ENCODE measurements at regions not wholly inside any gene's neighbourhood (a gene's known extent, or its start where the extent isn't known, plus 50 kb on each side); places are given as distances from the start of the nearest gene placed in this dataset.

DNA sequence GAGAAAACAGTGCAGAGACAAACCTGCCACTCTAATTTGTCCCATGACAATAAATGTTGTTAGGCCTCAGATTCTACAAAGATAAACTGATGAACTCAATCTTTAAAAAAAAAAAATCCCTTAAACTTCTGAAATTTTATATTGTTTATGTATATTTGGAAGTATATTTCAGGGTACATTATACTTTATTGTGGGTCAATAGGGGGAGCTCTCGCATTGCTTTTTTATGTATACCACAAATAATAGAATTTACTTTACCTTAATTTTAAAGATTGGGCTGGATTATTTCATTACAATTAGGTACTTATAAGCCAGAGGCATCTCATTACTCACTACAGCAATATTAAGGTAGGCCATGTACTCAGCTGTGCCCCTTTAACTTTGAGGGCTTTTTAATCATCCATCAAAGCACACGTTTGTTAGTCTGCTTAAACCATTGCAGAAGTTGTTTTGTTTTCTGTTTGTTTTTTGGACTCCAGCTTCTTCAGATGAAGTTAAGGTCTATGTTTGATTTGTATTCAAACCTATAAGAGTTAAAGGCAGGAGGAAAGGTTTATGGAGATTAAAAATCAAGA, 56.3 kb upstream of the EYA4 start:
- H3K4me3 ChIP-seq (ENCODE audit: low read depth, poor library complexity, severe bottlenecking) = no peak overlapping the region
- intact Hi-C loops (cut with DNase I; ENCODE audit: low total_unique reads) = no loop called here
- DNase-seq (ENCODE audit: low spot score in 2 of 2) = no peak
- TF ChIP-seq, protein P1, sequence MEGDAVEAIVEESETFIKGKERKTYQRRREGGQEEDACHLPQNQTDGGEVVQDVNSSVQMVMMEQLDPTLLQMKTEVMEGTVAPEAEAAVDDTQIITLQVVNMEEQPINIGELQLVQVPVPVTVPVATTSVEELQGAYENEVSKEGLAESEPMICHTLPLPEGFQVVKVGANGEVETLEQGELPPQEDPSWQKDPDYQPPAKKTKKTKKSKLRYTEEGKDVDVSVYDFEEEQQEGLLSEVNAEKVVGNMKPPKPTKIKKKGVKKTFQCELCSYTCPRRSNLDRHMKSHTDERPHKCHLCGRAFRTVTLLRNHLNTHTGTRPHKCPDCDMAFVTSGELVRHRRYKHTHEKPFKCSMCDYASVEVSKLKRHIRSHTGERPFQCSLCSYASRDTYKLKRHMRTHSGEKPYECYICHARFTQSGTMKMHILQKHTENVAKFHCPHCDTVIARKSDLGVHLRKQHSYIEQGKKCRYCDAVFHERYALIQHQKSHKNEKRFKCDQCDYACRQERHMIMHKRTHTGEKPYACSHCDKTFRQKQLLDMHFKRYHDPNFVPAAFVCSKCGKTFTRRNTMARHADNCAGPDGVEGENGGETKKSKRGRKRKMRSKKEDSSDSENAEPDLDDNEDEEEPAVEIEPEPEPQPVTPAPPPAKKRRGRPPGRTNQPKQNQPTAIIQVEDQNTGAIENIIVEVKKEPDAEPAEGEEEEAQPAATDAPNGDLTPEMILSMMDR (IDR thresholded peaks at IDR 0.05) = no peak
- 27 to 31% methylated on average over 2 of the region's 2 CpGs for WGBS, 2 donors

DNA sequence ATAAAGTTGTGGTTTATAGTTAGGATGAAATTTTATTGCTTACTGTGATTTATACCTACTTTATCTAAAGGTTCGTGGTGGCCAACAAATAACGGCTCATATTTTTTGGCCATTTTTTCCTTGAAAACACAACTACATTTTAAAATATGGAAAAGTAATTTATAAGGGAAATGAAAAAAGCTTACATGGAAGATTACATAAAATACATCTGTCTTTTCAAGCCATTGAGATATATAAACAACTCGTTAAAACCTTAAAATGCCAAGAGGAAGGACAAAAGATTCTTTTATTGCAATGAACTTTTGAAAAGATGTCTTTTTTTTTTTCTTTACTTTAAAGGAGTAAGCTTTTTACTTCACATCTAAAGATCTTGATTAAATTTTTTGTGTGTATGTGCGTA, 55.4 kb upstream of the EYA4 start:
- DNase-seq (ENCODE audit: low spot score in 2 of 2) = no peak
- intact Hi-C loops (cut with DNase I; ENCODE audit: low total_unique reads) = no loop called here
- TF ChIP-seq POLR2A (IDR thresholded peaks at IDR 0.05) = no peak
- TF ChIP-seq, protein P1 (IDR thresholded peaks at IDR 0.05) = no peak
- H3K4me3 ChIP-seq (ENCODE audit: low read depth, poor library complexity, severe bottlenecking) = no peak overlapping the region
- 68 to 69% methylated on average over 4 of the region's 4 CpGs for WGBS, 2 donors

DNA sequence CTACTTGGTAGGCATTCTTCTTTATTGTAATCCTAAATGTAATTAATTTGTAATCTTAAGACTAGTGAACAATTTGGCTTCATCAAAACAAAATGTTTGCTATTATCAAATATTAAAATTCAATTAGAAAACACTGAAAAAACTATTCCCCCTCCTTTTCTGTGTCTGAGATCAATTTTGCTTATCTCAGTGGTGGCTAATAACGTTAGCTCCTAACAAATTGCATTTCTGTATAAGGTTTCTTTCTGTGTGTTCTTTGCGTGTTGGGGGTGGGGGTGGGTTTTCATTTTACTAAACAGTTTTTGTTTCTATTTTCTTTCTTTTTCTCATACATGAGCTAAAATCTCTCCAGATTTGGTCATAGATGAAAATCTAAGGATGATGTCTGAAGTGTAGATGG, 54.0 kb upstream of the EYA4 start:
- no peak for TF ChIP-seq POLR2A (IDR thresholded peaks at IDR 0.05)
- TF ChIP-seq, protein P1 (IDR thresholded peaks at IDR 0.05) = no peak
- intact Hi-C loops (cut with DNase I; ENCODE audit: low total_unique reads) = no loop called here
- H3K4me3 ChIP-seq (ENCODE audit: low read depth, poor library complexity, severe bottlenecking) = no peak overlapping the region
- WGBS, 2 donors = 80 to 83% methylated on average over 2 of the region's 2 CpGs
- DNase-seq (ENCODE audit: low spot score in 2 of 2) = no peak

DNA sequence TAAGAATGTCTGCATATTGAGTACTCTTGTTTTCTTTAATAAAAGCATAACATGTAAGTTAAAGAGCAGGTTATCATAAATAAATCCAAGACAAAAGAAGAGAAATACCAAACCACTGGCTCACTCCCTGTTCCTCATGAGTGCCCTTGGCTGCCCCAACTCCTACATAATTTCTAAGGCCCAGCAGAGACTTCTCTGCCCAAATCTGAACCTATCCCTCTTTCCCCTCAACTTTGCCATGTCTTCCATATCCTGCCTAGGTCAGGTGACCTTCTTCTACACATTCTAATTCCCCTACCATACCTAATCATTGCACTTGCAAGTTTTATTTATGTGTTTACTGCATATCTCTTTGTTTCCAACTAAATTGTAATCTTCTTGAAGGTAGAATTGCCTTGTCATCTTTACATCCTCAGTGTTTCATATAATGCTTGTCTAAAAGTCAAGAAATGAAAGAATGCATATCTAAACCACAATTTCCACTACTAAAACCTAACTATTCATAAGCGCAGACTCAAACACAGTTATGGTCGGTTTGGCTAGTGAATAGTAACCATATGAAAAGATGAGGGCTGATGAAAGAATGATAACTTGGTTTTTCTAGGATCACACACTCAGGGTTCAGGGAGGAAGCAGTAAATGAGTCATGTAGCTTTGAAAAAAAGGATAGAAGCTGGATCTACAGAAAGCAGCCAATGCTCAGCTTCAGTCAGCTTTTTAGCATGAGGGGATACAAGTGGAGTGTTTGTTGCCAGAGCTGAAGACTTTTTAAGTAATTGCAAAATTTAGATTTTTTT, 53.3 kb upstream of the EYA4 start:
- intact Hi-C loops (cut with DNase I; ENCODE audit: low total_unique reads) = no loop called here
- TF ChIP-seq POLR2A (IDR thresholded peaks at IDR 0.05) = no peak
- TF ChIP-seq, protein P1 (IDR thresholded peaks at IDR 0.05) = no peak
- DNase-seq (ENCODE audit: low spot score in 2 of 2) = no peak
- WGBS, 2 donors = 81 to 84% methylated on average over 2 of the region's 2 CpGs
- H3K4me3 ChIP-seq (ENCODE audit: low read depth, poor library complexity, severe bottlenecking) = no peak overlapping the region

DNA sequence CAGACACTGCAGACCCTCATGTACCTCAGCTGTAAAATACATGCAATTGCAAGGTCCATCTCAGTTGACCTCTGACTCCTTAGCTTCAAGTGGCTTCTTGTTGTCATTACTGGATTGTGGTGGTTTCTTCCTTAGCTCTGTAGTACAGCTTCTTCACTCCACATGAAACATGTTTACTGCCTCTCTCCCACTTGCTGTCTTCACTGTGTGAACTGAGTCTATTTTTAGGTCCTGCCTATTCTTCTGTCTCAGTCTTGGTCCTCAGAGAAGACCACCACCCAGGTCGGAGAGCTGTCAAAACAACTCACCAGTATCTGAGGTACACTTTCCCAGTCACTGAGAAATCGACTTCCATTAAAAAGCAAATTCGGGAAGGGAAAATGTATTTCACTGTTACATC, 50.2 kb upstream of the EYA4 start:
- TF ChIP-seq, protein P1 (IDR thresholded peaks at IDR 0.05) = no peak
- TF ChIP-seq POLR2A (IDR thresholded peaks at IDR 0.05) = no peak
- no peak overlapping the region for H3K4me3 ChIP-seq (ENCODE audit: low read depth, poor library complexity, severe bottlenecking)
- WGBS, 2 donors = 74 to 79% methylated on average over 3 of the region's 3 CpGs
- DNase-seq (ENCODE audit: low spot score in 2 of 2) = no peak
- intact Hi-C loops (cut with DNase I; ENCODE audit: low total_unique reads) = no loop called here
